ENCODE measurements at regions not wholly inside any gene's neighbourhood (a gene's known extent, or its start where the extent isn't known, plus 50 kb on each side); places are given as distances from the start of the nearest gene placed in this dataset.

DNA sequence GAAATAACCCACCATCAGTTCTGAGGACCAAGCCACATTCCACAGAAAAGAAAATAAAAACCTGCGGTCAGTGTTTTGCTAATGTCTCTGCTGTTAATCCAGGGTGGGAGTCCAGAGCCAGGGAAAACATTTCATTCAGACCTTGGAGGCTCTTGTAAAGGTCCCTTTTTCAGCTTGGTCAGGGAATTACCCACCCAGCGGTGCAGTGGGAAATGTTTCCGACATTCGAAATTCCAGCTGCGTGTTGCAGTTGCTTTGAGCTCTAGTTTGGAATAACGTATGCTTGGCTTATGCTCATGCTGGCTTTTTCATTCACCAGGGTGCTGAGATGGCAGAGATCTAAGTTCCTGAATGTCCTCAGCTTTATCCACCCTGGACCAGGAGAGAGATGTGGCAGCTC, 219.1 kb downstream of the TRIB2 start:
- Histone ChIP-seq H3K36me3 (ENCODE audit: low read depth) (no peaks in the 10 kb centered on the region), H3K9me2 (ENCODE audit: insufficient read depth) (no peaks in the 10 kb centered on the region), H3F3A (ENCODE audit: insufficient read depth) (no peaks in the 10 kb centered on the region), H3K27ac (no peak overlapping the region), H3K9me3 (ENCODE audit: low read depth) (no peaks in the 10 kb centered on the region), H4K20me1 (ENCODE audit: insufficient read depth) (no peaks in the 10 kb centered on the region), H2AFZ (no peak overlapping the region), H3K4me3 (no peak overlapping the region), H3K4me2 (ENCODE audit: unreplicated experiment) (no peak overlapping the region), H3K9ac (no peak overlapping the region), H3K79me2 (ENCODE audit: insufficient read depth) (no peaks in the 10 kb centered on the region), H3K4me1 (ENCODE audit: insufficient read depth) (no peaks in the 10 kb centered on the region), H3K27me3 (replicated peaks; ENCODE audit: insufficient read depth) (no peaks in the 10 kb centered on the region)
- no peak for DNase-seq
- no peak for TF ChIP-seq EZH2 (IDR thresholded peaks at IDR 0.05; ENCODE audit: insufficient read depth, poor library complexity, severe bottlenecking)
- no peak for TF ChIP-seq EZH2phosphoT487 (IDR thresholded peaks at IDR 0.05; ENCODE audit: insufficient read depth, low read depth)
- in situ Hi-C loops (cut with MboI) = no loop called here
- WGBS, 2 experiments (ENCODE audit: low coverage in 1 of 2, low lambda C conversion rate in 2 of 2, missing lambda C conversion rate in 2 of 2) = 96 to 97% methylated on average over 6 of the region's 6 CpGs

DNA sequence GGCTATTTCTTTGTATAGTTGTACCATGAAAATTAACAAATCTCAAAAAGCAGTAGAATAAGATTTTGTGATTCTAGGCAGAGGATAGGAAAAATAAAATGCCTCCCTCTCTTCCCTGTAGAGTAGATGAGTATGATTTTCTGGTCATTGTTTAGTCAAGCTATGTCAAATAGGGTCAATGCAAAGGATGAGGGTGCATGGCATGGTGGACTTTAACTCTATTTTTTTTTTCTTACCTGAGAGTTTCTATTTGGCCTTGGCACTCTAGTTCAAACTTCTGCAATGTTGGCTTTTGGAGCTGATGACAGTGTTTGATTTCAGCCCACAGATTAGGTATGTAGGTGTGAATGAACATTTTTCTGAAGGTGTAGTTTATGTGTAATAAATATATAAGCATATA, 224.5 kb downstream of the TRIB2 start:
- H3K36me3 ChIP-seq (ENCODE audit: low read depth) = no peaks in the 10 kb centered on the region
- H3K9me2 ChIP-seq (ENCODE audit: insufficient read depth) = no peaks in the 10 kb centered on the region; the same call in 1 of the 2 replicates
- no peak overlapping the region for H3K9ac ChIP-seq
- H3K4me2 ChIP-seq (ENCODE audit: unreplicated experiment) = no peak overlapping the region
- in situ Hi-C loops (cut with MboI) = no loop called here
- TF ChIP-seq EZH2phosphoT487 (IDR thresholded peaks at IDR 0.05; ENCODE audit: insufficient read depth, low read depth) (no peak), EZH2 (IDR thresholded peaks at IDR 0.05; ENCODE audit: insufficient read depth, poor library complexity, severe bottlenecking) (no peak)
- H3F3A ChIP-seq (ENCODE audit: insufficient read depth) = no peaks in the 10 kb centered on the region
- no peaks in the 10 kb centered on the region for H3K4me1 ChIP-seq (ENCODE audit: insufficient read depth)
- no peak overlapping the region for H3K27ac ChIP-seq
- H3K79me2 ChIP-seq (ENCODE audit: insufficient read depth) = no peaks in the 10 kb centered on the region
- H4K20me1 ChIP-seq (ENCODE audit: insufficient read depth) = no peaks in the 10 kb centered on the region
- DNase-seq = no peak
- no peaks in the 10 kb centered on the region for H3K27me3 ChIP-seq (replicated peaks; ENCODE audit: insufficient read depth)
- no peak overlapping the region for H2AFZ ChIP-seq
- H3K4me3 ChIP-seq = no peak overlapping the region
- H3K9me3 ChIP-seq (ENCODE audit: low read depth) = no peaks in the 10 kb centered on the region

DNA sequence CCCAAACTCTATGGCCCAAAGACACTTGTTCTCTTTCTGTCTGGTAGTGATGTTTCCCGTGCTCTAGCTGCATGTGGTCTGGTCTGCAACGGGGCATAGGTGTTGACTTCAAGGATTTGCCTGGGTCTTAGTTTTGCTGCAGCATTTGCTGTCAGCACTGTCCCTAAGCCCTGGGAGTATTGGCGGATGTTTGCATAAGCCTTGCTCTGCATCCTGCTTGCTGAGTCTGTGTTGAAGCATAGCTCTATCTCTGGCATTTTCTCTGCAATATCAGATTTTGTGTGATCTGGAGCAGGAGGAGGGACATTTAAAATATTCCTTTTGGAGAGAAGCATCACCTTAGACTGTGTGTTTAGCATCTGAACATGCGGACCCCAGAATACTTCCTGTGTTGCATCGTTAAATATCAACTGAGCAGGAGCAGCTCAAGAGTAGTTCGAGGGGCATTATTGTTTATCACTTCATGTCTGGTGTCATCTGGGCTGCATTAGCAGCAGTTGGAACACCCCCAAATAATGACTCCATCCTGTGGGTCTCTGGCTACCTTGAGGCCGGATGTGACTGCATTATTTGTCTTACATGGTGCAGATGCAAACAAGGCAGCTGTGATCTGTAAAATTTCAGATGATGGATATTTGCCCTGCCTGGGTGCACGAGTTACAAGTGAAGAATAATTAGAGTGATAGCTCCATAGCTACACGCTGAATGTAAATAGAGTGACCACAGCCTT, 231.7 kb downstream of the TRIB2 start:
- TF ChIP-seq EZH2 (IDR thresholded peaks at IDR 0.05; ENCODE audit: insufficient read depth, poor library complexity, severe bottlenecking) = no peak
- no peaks in the 10 kb centered on the region for H3K36me3 ChIP-seq (ENCODE audit: low read depth)
- no peaks in the 10 kb centered on the region for H3K9me2 ChIP-seq (ENCODE audit: insufficient read depth)
- DNase-seq = peak; percentile 70
- no peak overlapping the region for H2AFZ ChIP-seq
- no peak overlapping the region for H3K9ac ChIP-seq
- no peak overlapping the region for H3K27ac ChIP-seq
- H3K4me2 ChIP-seq (ENCODE audit: unreplicated experiment) = no peak overlapping the region
- no peaks in the 10 kb centered on the region for H4K20me1 ChIP-seq (ENCODE audit: insufficient read depth)
- H3F3A ChIP-seq (ENCODE audit: insufficient read depth) = peaks cover 21% of the 10 kb centered on the region
- H3K4me1 ChIP-seq (ENCODE audit: insufficient read depth) = peaks cover 40% of the 10 kb centered on the region
- in situ Hi-C loops (cut with MboI) = no loop called here
- WGBS, 2 experiments (ENCODE audit: low coverage in 1 of 2, low lambda C conversion rate in 2 of 2, missing lambda C conversion rate in 2 of 2) = 54 to 55% methylated on average over 9 of the region's 9 CpGs
- no peak overlapping the region for H3K4me3 ChIP-seq
- no peaks in the 10 kb centered on the region for H3K79me2 ChIP-seq (ENCODE audit: insufficient read depth)
- H3K27me3 ChIP-seq (replicated peaks; ENCODE audit: insufficient read depth) = no peaks in the 10 kb centered on the region
- no peaks in the 10 kb centered on the region for H3K9me3 ChIP-seq (ENCODE audit: low read depth)

DNA sequence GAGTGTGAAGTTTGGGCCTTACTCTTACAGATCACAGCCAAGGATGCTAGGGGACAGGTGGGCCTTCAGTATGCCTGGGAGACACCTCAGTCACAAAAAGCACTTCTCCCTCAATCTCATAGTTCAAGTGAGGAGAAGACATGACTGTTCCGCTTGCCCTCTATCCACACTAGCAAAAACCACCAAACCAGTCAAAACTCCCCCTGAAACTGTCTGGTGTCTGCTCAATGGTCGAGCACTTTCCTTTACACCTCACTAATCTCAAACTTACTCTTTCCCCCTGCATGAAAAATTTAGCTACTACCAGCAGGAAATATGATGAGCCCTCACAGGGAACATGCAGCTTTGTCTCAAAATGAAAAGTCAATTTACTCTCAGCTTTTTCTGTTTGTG, 232.2 kb downstream of the TRIB2 start:
- H3K9ac ChIP-seq = no peak overlapping the region
- no peak overlapping the region for H3K4me3 ChIP-seq
- no peaks in the 10 kb centered on the region for H4K20me1 ChIP-seq (ENCODE audit: insufficient read depth)
- no peaks in the 10 kb centered on the region for H3K9me3 ChIP-seq (ENCODE audit: low read depth)
- no peak for DNase-seq
- H3K9me2 ChIP-seq (ENCODE audit: insufficient read depth) = no peaks in the 10 kb centered on the region
- in situ Hi-C loops (cut with MboI) = no loop called here
- TF ChIP-seq EZH2phosphoT487 (IDR thresholded peaks at IDR 0.05; ENCODE audit: insufficient read depth, low read depth) = no peak
- no peak for TF ChIP-seq EZH2 (IDR thresholded peaks at IDR 0.05; ENCODE audit: insufficient read depth, poor library complexity, severe bottlenecking)
- no peak overlapping the region for H3K4me2 ChIP-seq (ENCODE audit: unreplicated experiment)
- H3K27me3 ChIP-seq (replicated peaks; ENCODE audit: insufficient read depth) = no peaks in the 10 kb centered on the region
- H2AFZ ChIP-seq = no peak overlapping the region
- peaks cover 40% of the 10 kb centered on the region for H3K4me1 ChIP-seq (ENCODE audit: insufficient read depth)
- H3F3A ChIP-seq (ENCODE audit: insufficient read depth) = peaks cover 21% of the 10 kb centered on the region
- 95 to 97% methylated on average over 2 of the region's 2 CpGs for WGBS, 2 experiments (ENCODE audit: low coverage in 1 of 2, low lambda C conversion rate in 2 of 2, missing lambda C conversion rate in 2 of 2)
- no peaks in the 10 kb centered on the region for H3K36me3 ChIP-seq (ENCODE audit: low read depth)
- H3K79me2 ChIP-seq (ENCODE audit: insufficient read depth) = no peaks in the 10 kb centered on the region
- no peak overlapping the region for H3K27ac ChIP-seq

DNA sequence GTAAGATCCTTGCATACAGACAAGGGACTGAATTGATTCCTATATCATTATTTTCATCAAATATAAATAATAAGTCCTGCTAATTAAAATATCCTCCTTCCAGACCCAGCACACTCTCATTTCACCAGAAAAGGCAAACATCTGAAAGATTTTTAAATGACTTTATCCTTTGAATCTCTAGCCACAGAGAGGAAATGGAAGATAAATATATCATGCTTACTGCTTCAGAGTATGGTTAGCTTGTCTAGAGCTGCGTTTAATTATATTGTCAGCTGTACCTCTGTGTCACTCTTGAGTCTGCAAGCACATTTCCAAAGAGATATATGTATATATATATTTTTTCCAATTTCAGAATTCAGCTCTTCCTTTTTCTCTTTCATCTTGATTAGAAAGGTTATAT, 232.7 kb downstream of the TRIB2 start:
- WGBS, 2 experiments (ENCODE audit: low coverage in 1 of 2, low lambda C conversion rate in 2 of 2, missing lambda C conversion rate in 2 of 2) = 82 to 86% methylated on average over 1 of the region's 1 CpG
- Histone ChIP-seq H3K27me3 (replicated peaks; ENCODE audit: insufficient read depth) (no peaks in the 10 kb centered on the region), H2AFZ (no peak overlapping the region), H3K4me3 (no peak overlapping the region), H3K9me3 (ENCODE audit: low read depth) (no peaks in the 10 kb centered on the region), H3F3A (ENCODE audit: insufficient read depth) (peaks cover 21% of the 10 kb centered on the region), H3K4me1 (ENCODE audit: insufficient read depth) (peaks cover 40% of the 10 kb centered on the region), H3K36me3 (ENCODE audit: low read depth) (no peaks in the 10 kb centered on the region), H3K9me2 (ENCODE audit: insufficient read depth) (no peaks in the 10 kb centered on the region), H3K4me2 (ENCODE audit: unreplicated experiment) (no peak overlapping the region), H4K20me1 (ENCODE audit: insufficient read depth) (no peaks in the 10 kb centered on the region), H3K79me2 (ENCODE audit: insufficient read depth) (no peaks in the 10 kb centered on the region), H3K27ac (no peak overlapping the region), H3K9ac (no peak overlapping the region)
- DNase-seq = no peak
- in situ Hi-C loops (cut with MboI) = no loop called here
- TF ChIP-seq EZH2 (IDR thresholded peaks at IDR 0.05; ENCODE audit: insufficient read depth, poor library complexity, severe bottlenecking) (no peak), EZH2phosphoT487 (IDR thresholded peaks at IDR 0.05; ENCODE audit: insufficient read depth, low read depth) (no peak)

All from GM23248 (cell line).